Panc1 (cell line): ENCODE measurements at regions not wholly inside any gene's neighbourhood (a gene's known extent, or its start where the extent isn't known, plus 50 kb on each side); places are given as distances from the start of the nearest gene placed in this dataset.

Source experiments
- CTCF ChIP-seq: fragments of 450-650 bp; IDR thresholded peaks from 2 replicates; pipeline ENCODE4 v1.5.1; 2017; ENCODE audit warnings: mild to moderate bottlenecking
- POLR2AphosphoS5 ChIP-seq: IDR thresholded peaks from 2 replicates; pipeline ENCODE4 v1.6.1; 2012; ENCODE audit warnings: mild to moderate bottlenecking, low read depth, low read length, moderate library complexity
- SIN3A ChIP-seq: IDR thresholded peaks from 2 replicates; pipeline ENCODE4 v1.6.1; 2012; ENCODE audit warnings: low read depth, mild to moderate bottlenecking, low read length, moderate library complexity, borderline replicate concordance; ENCODE audit not compliant: insufficient read depth

DNA sequence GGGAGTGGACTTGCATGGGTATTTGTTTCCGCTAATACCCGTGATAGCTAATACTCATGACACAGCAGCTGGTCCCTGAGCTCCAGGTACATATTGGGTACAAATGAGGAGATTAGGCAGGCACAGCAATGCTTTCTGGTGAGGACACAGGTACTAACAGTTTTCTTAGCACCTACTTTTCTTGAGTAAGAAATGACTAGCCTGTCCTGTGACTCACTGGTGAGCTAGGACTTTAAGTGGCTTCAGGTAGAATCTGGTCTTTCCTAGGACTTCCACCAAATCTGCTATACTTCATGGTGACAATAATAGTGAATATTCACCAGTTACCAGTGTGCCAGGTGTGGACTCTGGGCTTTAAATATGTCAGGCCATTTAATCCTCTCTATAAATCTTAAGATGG lies 407.4 kb upstream of the NR3C2 start:
- TF ChIP-seq CTCF, result no peak
- no peak for TF ChIP-seq SIN3A
- TF ChIP-seq POLR2AphosphoS5, result no peak
